Forelimb muscle (tissue), 1 donor: ENCODE measurements at regions not wholly inside any gene's neighbourhood (a gene's known extent, or its start where the extent isn't known, plus 50 kb on each side); places are given as distances from the start of the nearest gene placed in this dataset.

Source experiments
- DNase-seq: peaks from one replicate; pipeline ENCODE4 v3.0.0-alpha.2; 2013; ENCODE audit warnings: low read depth

DNA sequence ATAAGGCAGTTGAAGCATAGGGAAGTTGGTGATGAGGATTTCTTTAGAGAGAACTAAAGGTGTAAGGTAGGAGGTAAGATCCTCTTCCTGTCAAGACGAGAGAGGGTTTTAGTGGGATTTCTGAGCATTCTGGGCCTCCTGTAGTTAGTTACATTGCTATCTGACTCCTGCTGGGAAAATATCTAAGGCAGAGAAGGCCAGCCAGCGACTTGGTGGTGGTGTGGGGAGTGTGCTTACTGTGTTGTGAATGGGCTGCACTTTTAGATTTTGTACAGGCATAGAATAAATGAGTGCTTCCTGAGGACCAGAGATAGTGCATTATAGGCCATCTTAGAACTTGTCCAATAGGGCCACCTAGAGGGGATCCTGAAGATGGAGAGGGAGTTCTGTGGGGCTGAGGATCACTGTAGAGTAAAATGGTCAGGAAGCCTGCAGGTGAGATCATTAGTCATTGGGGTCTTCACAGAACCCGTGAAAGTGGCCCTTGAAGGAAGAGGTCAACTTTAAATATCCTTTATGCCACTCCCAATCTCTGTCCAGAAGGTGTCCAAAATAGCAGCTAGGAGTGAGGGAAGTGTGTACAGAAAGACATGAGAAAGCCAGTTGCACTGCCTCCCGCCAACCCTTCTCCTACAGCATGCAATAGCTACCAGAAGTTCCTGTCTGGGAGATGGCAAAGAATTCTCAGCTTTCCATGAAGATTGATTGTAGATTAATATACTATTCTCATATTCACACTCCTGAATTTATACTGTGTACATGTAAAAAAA lies 266.6 kb downstream of the POLR1F start:
- DNase-seq: no peak

DNA sequence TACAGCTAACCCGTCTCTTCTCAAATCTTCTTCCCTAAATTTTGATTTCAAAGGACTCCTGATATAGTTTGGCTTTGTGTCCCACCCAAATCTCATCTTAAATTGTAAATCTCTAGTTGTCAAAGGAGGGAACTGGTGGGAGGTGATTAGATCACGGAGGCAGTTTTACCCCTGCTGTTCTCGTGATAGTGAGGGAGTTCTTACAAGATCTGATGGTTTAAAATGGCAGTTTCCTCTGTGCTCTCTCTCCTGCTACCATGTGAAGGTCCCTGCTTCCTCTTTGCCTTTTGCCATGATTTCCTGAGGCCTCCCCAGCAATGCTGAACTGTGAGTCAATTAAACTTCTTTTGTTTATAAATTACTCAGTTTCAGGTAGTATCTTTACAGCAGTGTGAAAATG lies 269.3 kb downstream of the POLR1F start:
- no peak for DNase-seq

DNA sequence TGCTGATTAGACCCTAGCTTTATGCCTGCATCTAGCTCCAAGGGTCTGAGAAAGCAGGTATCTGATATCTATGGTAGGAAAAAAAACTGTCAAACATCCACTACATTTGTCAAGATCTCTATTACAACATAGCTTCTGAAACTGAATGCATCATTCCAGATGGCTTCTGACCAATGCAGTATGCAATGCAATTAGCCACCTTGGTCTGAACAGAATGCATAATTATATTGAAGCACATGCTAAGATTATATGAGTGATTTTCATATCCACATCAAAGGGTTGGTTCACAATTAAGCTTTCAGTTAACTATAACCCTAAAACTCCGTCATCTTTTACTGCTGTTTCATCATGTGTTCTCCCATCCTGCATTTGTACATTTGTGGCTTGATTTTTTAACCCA lies 271.4 kb downstream of the POLR1F start:
- no peak for DNase-seq

DNA sequence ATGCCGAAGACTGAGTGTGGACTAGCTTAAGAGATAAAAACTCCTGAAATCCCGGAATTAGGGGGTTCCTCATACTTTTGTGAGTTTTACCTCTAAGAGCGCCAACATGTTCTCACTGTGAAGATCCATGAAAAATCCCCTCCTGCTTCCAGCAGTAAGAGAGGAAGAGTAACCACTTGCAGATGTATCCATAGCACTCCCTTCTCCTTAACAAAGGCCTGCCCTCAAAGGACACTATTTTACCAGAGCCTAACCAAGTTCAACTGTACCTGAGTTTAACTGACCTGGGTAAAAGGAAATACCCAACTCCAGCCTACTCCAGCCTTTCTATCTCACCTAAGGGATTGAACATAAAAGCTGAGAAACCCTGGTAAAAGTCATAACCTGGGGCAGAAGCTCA lies 280.9 kb downstream of the POLR1F start:
- no peak for DNase-seq

DNA sequence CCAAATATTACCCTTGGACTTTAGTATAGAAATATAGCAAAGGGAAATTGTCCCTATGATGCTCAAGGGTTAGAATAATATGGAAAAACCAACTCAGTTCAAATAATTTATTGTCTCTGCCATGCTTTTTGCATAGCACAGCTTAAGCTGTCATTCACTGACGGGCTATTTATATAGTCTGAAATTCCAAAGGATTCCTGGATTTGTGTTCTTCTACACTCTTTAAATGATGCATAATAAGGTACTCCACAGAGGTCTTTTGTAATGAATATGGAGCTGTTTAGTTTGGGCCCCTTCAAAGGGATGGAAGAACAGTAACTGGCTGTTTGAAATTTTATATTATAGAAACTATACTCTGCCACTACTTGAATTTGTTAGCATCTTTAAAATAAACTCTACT lies 276.6 kb upstream of the FERD3L start:
- DNase-seq: no peak

DNA sequence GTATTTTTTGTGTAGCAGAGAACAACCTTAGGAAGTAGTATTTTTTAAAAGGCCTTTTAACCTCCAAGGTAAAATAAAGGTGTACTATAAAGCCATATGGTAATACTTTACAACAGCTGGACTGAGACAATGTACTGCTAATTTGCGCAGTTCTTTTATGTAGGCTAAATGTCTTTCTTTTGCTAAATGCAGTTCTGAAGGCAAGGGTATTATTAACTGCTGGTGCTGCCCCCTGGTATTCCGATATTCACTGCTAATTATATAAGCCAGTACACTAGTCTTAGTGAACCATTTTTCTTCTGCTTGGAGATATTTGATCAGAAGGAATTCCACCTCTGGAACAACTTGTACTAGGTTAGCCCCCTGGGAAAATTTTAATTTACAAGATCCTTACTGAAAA lies 272.0 kb upstream of the FERD3L start:
- no peak for DNase-seq

DNA sequence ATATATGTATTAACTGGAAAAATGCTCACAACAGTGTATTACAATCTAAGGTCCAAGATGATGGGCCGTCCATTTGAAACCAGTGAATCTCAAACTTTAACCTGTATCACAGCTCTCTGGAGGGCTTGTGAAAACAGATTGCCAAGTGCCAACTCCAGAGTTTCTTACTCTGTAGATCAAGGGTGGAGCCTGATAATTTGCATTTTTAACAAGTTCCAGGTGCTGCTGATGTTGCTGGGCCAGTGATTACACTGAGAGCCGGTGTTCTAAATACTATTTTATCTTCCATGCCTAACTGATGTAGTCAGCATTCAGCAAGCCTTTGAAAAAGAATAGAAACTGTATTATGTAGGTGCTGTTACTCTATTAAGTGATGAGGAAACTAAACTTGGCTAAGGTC lies 269.9 kb upstream of the FERD3L start:
- DNase-seq: no peak

DNA sequence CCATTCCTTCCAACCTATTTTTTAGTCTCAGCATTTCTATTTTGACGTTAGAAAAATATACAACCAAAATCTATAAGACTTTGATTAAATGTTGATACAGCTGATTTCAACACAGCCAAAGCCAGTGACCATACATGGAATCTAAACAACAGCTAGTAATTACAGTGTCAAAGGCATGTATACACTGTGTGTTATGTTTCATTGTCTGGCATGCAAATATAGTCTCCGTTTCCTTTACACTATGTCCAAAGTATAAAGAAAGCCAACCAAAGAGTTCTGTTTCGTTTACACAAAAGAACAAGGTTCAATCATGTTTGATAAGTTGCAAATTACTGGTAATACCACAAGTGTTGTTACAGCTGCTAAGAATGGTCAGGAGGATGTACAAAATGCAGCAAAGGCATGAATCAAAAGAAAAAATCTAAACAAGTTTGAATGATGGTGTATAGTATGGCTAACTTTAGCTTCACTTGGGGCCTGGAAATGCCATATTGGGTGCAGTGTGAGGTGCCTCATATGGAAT lies 268.3 kb upstream of the FERD3L start:
- DNase-seq: no peak

DNA sequence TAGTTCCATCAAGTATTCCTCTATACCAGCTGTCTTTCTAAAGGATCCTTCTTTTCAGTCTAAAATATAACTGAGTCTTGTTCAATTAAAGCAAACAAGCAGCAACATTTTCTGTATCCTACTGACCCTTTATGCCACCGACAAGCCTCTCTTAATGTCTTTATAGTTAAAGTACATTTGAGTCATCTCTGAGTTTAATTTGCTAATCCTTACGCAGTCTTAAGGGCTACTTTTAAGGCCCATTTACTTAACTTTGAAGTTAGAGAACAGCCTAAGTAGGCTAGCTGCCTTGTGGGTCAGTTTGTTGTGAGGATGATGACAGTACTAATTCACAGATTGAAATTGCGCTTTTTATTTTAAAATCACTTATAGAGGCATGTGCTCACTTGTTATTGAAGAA lies 265.5 kb upstream of the FERD3L start:
- DNase-seq: no peak

DNA sequence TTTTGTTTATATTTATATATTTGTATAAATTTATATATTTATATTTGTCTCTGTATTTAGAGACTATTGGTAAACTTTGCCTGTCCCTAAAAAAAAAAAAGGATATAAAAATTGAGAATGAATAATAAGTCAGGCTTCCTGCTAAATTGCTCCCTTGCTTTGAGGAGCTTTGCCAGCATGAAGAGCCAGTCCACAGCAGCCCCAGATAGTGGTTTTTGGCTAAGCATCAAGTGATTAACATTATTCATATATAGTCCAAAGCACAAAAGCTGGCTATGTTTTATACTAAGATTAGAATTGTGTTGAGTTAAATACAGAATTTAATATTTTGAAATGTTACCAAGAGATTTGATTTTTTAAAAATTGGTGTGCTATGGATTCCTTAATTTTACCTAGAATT lies 264.9 kb upstream of the FERD3L start:
- DNase-seq: no peak

DNA sequence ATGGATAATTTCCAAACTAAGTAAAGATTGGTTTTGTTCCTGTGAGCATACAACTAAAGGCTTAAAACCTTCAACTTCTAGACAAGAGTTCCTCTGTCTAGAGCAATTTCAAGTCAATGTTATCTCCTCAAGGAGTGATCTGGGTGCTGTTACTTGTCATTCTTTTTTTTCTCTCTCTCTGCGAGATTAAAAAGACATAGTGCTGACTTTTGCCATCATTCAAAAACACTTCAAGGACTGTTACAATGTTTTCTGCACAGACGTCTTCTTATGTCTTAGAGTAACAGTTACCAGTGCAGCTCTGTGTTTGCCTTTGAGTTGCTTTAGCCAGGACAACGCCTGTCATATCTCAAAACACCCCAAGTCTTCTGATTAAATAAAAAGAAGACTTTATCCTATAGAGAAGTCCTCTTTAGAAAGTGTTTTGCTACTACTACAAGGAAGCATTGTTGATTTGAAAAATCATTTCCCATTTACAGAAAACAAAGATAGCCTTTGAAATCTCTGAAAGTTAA lies 263.5 kb upstream of the FERD3L start:
- no peak for DNase-seq

DNA sequence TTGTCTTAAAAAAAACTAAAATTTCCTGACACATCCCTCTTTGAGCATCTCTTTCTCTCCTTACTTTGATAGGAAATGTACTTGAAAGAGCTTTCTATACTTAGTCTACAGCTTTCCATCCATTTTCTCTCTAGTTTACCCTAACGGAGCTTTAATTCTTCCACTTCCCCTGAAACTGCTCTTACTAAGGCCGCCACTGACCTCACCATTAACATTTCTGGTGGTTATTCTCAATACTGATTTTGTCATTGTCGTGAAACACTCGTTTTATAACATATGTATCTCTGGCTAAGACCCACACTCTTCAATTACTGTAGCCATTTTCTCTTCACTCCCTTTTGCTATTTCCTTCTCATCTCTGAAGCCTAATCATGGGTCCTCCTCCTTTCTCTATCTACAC lies 262.0 kb upstream of the FERD3L start:
- no peak for DNase-seq

DNA sequence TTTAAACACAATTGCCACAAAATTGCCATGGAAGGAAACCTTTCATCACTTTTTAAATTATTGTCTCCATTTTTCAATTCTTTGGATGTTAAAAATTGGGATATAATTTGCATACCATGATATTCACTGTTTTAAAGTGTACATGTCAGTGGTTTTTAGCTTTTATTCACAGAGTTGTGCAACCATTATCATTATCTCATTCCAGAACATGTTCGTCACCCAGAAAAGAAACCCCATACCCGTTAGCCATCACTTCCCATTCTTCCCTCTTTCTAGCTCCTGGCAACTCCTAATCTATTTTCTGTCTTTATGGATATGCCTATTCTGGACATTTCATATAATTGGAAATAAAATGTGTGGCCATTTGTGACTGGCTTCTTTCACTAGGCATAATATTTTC lies 260.3 kb upstream of the FERD3L start:
- no peak for DNase-seq

DNA sequence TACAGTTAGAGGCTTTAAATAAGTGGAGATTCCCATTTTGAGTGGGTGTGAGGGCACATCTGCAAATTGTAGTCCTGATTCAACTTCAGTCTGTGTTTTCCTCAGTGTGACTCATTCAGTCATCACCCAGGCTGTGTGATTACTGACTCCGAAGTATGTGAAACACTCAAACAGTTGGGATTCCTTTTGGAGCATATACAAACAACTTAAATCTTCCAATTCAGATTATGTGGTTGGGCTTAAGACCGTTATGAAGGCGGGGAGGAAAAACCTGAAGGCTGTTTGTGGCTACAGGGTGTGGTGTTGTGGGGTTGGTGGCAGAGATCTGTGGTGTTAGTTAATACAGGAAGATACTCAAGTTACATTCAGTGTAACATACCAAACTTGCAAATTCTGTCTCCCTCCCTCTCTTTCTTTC lies 259.7 kb upstream of the FERD3L start:
- DNase-seq: no peak

DNA sequence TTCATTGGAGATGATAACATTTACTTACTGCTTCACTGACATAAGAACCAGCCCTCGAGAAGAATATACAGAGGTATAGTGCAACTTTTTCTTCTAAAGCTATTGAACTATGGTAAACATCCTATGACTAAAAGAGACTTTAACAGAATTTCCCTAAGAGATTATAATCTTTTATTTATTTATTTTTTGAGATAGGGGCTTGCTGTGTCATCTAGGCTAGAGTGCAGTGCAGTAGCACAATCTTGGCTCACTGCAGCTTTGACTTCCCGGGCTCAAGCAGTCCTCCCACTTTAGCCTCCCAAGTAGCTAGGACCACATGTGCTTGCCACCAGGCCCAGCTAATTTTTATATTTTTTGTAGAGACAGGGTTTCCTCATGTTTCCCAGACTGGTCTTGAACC lies 258.5 kb upstream of the FERD3L start:
- DNase-seq: no peak

DNA sequence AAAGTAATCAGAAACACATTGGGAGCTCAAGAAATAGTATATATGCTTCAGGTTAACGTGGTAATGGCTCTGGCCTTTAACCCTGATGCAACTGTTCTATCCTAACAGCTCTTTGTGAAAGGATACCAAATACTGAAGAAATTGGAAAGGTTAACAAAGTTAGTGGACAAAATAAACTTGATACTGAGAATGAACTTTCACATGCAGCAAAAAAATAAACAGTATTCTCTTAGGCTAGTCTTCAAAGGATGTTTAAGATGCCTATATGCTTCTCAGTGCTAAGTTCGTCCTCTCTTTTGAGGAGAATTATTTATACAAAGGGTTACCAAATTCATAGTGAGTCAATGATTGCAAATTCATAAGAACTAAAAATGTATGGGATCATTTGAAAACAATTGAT lies 256.2 kb upstream of the FERD3L start:
- no peak for DNase-seq

DNA sequence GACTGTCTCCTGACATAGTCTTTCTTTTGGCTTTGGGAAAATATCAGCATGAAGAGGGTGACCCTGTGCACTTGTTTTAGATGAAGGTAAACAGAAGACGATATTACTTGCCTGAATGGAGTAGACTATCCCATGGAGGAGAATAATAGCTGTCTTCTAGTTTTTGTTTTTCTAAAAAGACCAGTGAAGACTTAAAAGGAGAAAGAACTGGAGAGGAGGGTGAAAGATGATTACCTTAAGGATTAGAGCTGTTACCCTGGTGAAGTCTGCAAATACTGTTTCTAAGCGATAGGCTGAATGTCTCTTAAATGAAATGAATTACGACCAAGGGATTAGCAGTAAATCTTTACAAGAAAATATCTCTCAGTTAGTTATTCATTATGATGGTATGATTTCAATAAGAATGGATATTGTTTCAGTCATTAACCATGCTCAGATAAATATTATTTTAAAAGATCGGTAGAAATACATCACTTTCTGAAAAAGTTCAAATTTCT lies 255.6 kb upstream of the FERD3L start:
- DNase-seq: no peak

DNA sequence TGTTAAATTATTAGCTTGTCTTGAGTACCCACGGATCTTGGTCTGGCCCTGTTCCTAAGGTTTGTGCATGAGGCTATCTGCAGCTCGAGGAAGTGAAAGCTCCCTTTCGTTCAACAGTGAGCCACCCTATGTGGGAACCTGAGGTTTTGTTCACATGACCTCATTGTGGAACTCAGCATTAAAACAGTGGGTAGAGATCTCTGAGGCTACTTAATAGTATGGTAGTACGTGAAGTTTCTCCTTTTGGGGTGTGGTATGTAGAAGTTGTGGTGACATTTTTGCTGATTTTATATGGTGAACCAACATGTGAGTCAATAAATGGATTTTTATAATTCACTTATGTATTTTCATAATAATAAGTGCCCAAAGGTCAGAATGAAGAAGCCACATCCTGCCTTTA lies 252.7 kb upstream of the FERD3L start:
- no peak for DNase-seq

DNA sequence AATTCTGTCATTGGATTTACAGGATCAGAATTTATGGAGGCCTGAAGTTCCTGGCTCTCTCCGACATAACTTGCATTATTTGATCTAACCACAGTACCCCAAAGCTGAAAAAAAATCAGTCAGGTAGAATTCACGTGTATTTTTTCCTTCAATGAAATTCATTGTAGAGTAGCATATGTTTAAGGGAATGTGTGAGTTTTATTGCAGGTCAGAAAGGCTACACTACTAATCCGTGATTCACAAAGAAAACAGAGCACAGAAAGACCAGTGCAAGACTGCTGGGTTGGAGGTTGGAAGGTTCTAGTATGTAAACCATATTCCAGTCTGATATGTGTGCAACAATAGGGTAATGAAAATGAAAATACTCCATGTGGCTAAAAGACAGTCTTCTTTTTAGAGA lies 247.0 kb upstream of the FERD3L start:
- DNase-seq: no peak

DNA sequence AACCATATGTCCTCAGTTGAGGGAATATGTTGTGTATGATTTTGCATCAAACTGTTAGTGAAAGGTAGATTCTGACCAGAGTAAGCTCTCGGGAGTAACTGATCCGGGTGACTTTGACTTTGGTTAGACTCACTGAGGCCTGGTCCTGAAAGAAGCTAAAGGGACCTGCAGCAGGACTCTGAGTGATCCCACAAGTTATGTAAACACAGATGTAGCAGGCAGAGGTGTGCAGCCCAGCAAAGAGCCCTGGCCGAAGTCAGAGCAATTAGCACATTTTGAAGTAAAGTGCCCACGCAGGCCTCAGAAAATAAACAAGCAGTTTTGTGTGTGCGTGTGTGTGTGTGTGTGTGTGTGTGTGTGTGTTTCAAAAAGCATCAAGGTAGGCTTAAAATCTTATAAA lies 245.6 kb upstream of the FERD3L start:
- no peak for DNase-seq

DNA sequence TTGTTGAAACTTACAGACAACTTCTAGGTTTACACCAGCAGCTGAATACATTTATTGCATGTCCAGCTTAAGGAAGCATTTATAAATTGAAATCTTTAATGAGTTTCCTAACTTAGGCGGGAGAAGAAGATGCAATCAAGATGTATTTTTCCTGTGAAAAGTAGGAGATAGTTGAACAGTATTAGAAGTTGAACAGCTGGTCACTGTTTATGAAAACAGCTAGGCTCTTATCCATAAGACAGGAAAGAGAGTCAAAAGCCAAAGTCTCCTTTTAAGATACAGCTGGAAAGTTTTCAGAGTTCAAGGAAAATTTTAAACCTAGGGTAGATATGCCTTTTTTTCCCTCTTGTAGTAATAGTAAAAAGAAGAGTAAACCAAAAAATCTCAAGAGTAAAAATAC lies 236.1 kb upstream of the FERD3L start:
- DNase-seq: no peak

DNA sequence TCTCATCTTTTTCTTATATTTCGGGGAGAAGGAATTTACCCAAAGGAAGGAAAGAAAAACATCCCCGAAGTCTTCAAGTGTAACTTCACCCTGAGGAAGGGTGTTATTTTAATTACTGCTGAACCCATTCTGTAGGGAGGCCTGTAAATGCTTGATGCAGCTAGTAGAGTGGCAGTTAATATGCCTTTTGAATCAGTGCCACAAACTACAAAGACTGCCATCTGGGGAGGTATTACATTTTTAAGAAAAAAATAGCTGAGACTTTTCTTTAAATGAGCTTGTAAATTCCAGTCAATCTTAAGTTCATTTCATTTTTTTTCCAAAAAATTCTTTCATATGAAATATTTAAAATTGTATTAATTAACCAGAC lies 233.1 kb upstream of the FERD3L start:
- no peak for DNase-seq

DNA sequence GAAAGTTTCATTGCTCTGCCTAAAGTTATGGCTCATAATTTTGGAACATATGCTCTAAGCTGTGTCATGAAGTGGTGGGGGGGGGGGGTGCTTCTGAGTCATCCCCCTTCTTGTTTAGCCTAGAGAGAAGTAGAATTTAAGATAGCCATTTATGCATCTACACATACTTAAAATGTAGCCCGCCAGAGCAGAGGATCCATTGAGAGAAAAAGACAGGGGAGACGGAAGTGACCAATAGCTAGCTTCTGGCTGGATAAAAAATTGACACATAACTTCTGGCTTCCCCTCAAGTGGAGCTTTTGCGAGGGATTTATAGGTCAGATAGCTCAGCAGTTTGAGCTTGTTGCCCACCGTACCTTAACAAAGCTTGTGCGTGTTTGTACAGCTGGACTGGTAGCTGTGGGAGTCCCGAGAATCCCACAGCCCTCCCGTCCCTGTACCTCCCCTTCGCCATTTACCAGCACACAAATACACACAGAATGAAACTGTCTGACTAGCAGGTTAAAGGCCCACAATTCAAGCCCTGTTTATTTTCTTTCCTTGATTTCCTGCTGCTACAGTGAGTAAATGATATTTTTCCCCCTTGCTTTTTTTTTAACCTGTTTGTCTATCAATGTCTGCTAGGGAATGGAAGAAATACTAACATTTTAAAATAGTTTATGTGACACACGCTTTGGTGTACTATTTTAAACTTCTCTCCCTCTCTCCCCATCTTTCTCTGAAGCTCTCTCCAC lies 232.6 kb upstream of the FERD3L start:
- DNase-seq: no peak
